Spleen (tissue), 7 donors: ENCODE measurements at regions not wholly inside any gene's neighbourhood (a gene's known extent, or its start where the extent isn't known, plus 50 kb on each side); places are given as distances from the start of the nearest gene placed in this dataset.

Source experiments
- CTCF ChIP-seq, 11 experiments: fragments of 200-600 bp in 7 of 11; fragments of 450-650 bp in 4 of 11; sonication (generic) in 4 of 11; IDR thresholded peaks in 8 of 11; conservative IDR thresholded peaks in 3 of 11; 1 replicate in 7 of 11; 2 replicates in 4 of 11; pipeline versions ENCODE4 v1.4.0 to v1.8.0; 2016 to 2021; ENCODE audit warnings: antibody characterized with exemption in 11 of 11, inconsistent platforms in 4 of 11, mild to moderate bottlenecking in 1 of 11
- POLR2A ChIP-seq, 3 donors: fragments of 450-650 bp; IDR thresholded peaks; one replicate each; pipeline ENCODE4 v1.5.1; 2017; ENCODE audit warnings: antibody characterized with exemption in 3 of 3, mild to moderate bottlenecking in 1 of 3
- POLR2AphosphoS5 ChIP-seq, 3 donors: sonication (generic); formaldehyde crosslinking; IDR thresholded peaks; one replicate each; pipeline ENCODE4 v1.5.1; 2017; ENCODE audit warnings: antibody characterized with exemption in 3 of 3
- donor health status: DM: no; HTN: no; CAD: no; lungs with moderate emphysema.
- donor health status: DM: no; HTN: no; CAD: no.
- donor health status: DM: no; HTN: no; CAD: no.

- TF ChIP-seq POLR2AphosphoS5 (IDR thresholded peaks at IDR 0.05), result no peak
- no peak for TF ChIP-seq CTCF (IDR thresholded peaks at IDR 0.05 in 8 of 11, conservative IDR thresholded peaks at IDR 0.05 in 3 of 11)
- no peak for TF ChIP-seq POLR2A (IDR thresholded peaks at IDR 0.05)
Observed at GRCh38 chr6:90417385-90417784, 120.7 kb upstream of the BACH2 start.
